ENCODE measurements at regions not wholly inside any gene's neighbourhood (a gene's known extent, or its start where the extent isn't known, plus 50 kb on each side); places are given as distances from the start of the nearest gene placed in this dataset.

GRCh38 chr12:83619973-83620372 lies 933.3 kb downstream of the TMTC2 start:
- H2AFZ ChIP-seq (ENCODE audit: low read depth, low read length), result no peak overlapping the region
- no peaks in the 10 kb centered on the region for H4K20me1 ChIP-seq (ENCODE audit: insufficient read depth, low read length)
- H3K9me3 Mint-ChIP-seq (ENCODE audit: unreplicated experiment), result peaks cover 2% of the 10 kb centered on the region
- no peak overlapping the region for H3K4me3 Mint-ChIP-seq (ENCODE audit: unreplicated experiment)
- H3K27ac ChIP-seq (ENCODE audit: low read depth, low read length), result no peak overlapping the region
- no peaks in the 10 kb centered on the region for H3K36me3 Mint-ChIP-seq (ENCODE audit: low read depth, unreplicated experiment)
- no peak overlapping the region for H3K4me3 ChIP-seq (ENCODE audit: insufficient read depth, low read depth, low read length)
- H3K27ac Mint-ChIP-seq (ENCODE audit: unreplicated experiment), result no peak overlapping the region
- H3K79me2 ChIP-seq (ENCODE audit: insufficient read depth, low read length), result no peaks in the 10 kb centered on the region
- H3K4me2 ChIP-seq (ENCODE audit: low read length), result no peak overlapping the region
- no peak for TF ChIP-seq EZH2 (IDR thresholded peaks at IDR 0.05; ENCODE audit: insufficient read depth, low read length)
- no peak for TF ChIP-seq CTCF (IDR thresholded peaks at IDR 0.05; ENCODE audit: insufficient read depth, low read depth, low read length)
- H3K9me3 ChIP-seq (ENCODE audit: insufficient read depth, low read depth, low read length), result no peaks in the 10 kb centered on the region
- no peaks in the 10 kb centered on the region for H3K36me3 ChIP-seq (ENCODE audit: insufficient read depth, low read length)
- FAIRE-seq, result no peak
- DNase-seq (ENCODE audit: low read depth), result no peak
- no peaks in the 10 kb centered on the region for H3K4me1 ChIP-seq (ENCODE audit: insufficient read depth, low read length)
- no peak overlapping the region for H3K9ac ChIP-seq (ENCODE audit: low read length)
- H3K27me3 ChIP-seq (ENCODE audit: insufficient read depth, low read length), result no peaks in the 10 kb centered on the region
- H3K27me3 Mint-ChIP-seq (ENCODE audit: low read depth, unreplicated experiment), result no peaks in the 10 kb centered on the region
- H3K4me1 Mint-ChIP-seq (ENCODE audit: low read depth, unreplicated experiment), result no peaks in the 10 kb centered on the region

- Histone ChIP-seq H2AFZ (ENCODE audit: low read depth, low read length) (no peak overlapping the region), H3K27ac (ENCODE audit: low read depth, low read length) (no peak overlapping the region), H3K9me3 (ENCODE audit: insufficient read depth, low read depth, low read length) (no peaks in the 10 kb centered on the region), H4K20me1 (ENCODE audit: insufficient read depth, low read length) (no peaks in the 10 kb centered on the region), H3K27me3 (ENCODE audit: insufficient read depth, low read length) (no peaks in the 10 kb centered on the region), H3K79me2 (ENCODE audit: insufficient read depth, low read length) (no peaks in the 10 kb centered on the region), H3K36me3 (ENCODE audit: insufficient read depth, low read length) (no peaks in the 10 kb centered on the region), H3K9ac (ENCODE audit: low read length) (no peak overlapping the region), H3K4me3 (ENCODE audit: insufficient read depth, low read depth, low read length) (no peak overlapping the region), H3K4me2 (ENCODE audit: low read length) (no peak overlapping the region), H3K4me1 (ENCODE audit: insufficient read depth, low read length) (no peaks in the 10 kb centered on the region)
- TF ChIP-seq EZH2 (IDR thresholded peaks at IDR 0.05; ENCODE audit: insufficient read depth, low read length), result no peak
- no peak for TF ChIP-seq CTCF (IDR thresholded peaks at IDR 0.05; ENCODE audit: insufficient read depth, low read depth, low read length)
- H3K27ac Mint-ChIP-seq (ENCODE audit: unreplicated experiment), result no peak overlapping the region
- H3K4me3 Mint-ChIP-seq (ENCODE audit: unreplicated experiment), result no peak overlapping the region
- H3K9me3 Mint-ChIP-seq (ENCODE audit: unreplicated experiment), result peaks cover 2% of the 10 kb centered on the region
- no peaks in the 10 kb centered on the region for H3K27me3 Mint-ChIP-seq (ENCODE audit: low read depth, unreplicated experiment)
- DNase-seq (ENCODE audit: low read depth), result no peak
- FAIRE-seq, result no peak
- H3K36me3 Mint-ChIP-seq (ENCODE audit: low read depth, unreplicated experiment), result no peaks in the 10 kb centered on the region
- H3K4me1 Mint-ChIP-seq (ENCODE audit: low read depth, unreplicated experiment), result no peaks in the 10 kb centered on the region
Observed at GRCh38 chr12:83615152-83615551, 928.4 kb downstream of the TMTC2 start.

DNA sequence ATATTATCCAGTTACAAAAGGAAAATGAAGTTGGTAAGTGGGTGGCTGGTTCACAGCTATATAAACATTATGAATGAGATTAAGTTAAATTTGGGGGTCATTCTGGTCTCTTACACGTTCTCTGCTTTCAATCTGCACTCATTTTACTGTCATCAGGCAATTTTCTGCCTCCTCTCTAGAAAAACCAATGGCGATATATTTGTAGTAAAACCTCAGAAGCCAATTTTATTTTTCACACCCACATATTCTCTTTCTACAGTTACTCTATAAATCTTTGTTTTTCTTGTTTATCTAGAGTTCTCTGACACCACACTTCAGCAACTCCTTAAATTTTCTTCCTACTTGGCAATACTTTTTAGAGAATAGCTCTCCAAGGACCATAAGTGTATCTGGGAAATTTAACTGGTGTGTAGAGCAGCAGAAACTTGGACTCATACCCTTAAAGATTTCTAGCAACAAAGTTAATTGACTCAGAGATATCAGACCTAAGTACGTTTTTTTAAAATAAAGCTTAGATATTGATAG lies 926.9 kb downstream of the TMTC2 start:
- no peaks in the 10 kb centered on the region for H3K27me3 ChIP-seq (ENCODE audit: insufficient read depth, low read length)
- no peak overlapping the region for H3K4me3 ChIP-seq (ENCODE audit: insufficient read depth, low read depth, low read length)
- TF ChIP-seq EZH2 (IDR thresholded peaks at IDR 0.05; ENCODE audit: insufficient read depth, low read length) (no peak), CTCF (IDR thresholded peaks at IDR 0.05; ENCODE audit: insufficient read depth, low read depth, low read length) (no peak)
- H3K36me3 Mint-ChIP-seq (ENCODE audit: low read depth, unreplicated experiment), result no peaks in the 10 kb centered on the region
- H3K36me3 ChIP-seq (ENCODE audit: insufficient read depth, low read length), result no peaks in the 10 kb centered on the region
- H3K9ac ChIP-seq (ENCODE audit: low read length), result no peak overlapping the region
- no peaks in the 10 kb centered on the region for H3K27me3 Mint-ChIP-seq (ENCODE audit: low read depth, unreplicated experiment)
- no peak overlapping the region for H2AFZ ChIP-seq (ENCODE audit: low read depth, low read length)
- H3K4me1 Mint-ChIP-seq (ENCODE audit: low read depth, unreplicated experiment), result no peaks in the 10 kb centered on the region
- no peak for DNase-seq (ENCODE audit: low read depth)
- H3K4me3 Mint-ChIP-seq (ENCODE audit: unreplicated experiment), result no peak overlapping the region
- H3K9me3 Mint-ChIP-seq (ENCODE audit: unreplicated experiment), result peaks cover 2% of the 10 kb centered on the region
- H3K79me2 ChIP-seq (ENCODE audit: insufficient read depth, low read length), result no peaks in the 10 kb centered on the region
- H3K9me3 ChIP-seq (ENCODE audit: insufficient read depth, low read depth, low read length), result no peaks in the 10 kb centered on the region
- no peaks in the 10 kb centered on the region for H3K4me1 ChIP-seq (ENCODE audit: insufficient read depth, low read length)
- H3K27ac ChIP-seq (ENCODE audit: low read depth, low read length), result no peak overlapping the region
- H4K20me1 ChIP-seq (ENCODE audit: insufficient read depth, low read length), result no peaks in the 10 kb centered on the region
- H3K27ac Mint-ChIP-seq (ENCODE audit: unreplicated experiment), result no peak overlapping the region
- no peak overlapping the region for H3K4me2 ChIP-seq (ENCODE audit: low read length)
- FAIRE-seq, result no peak

Data from astrocyte (in vitro differentiated cells and primary cell).